Ovary (tissue), 7 donors: ENCODE measurements at regions not wholly inside any gene's neighbourhood (a gene's known extent, or its start where the extent isn't known, plus 50 kb on each side); places are given as distances from the start of the nearest gene placed in this dataset.

Experiments used
- DNase-seq, 5 donors: peaks; one replicate each; pipeline ENCODE4 v3.0.0-alpha.2; 2019 to 2020
- H3K27ac ChIP-seq, 2 donors: fragments of 200-600 bp; one replicate each; pipeline versions ENCODE4 v1.5.1 to v1.8.0; 2019 to 2022
- H3K27me3 ChIP-seq: fragments of 200-600 bp; one replicate; pipeline ENCODE4 v1.8.0; 2022
- H3K36me3 ChIP-seq: fragments of 200-600 bp; sonication (generic); one replicate; pipeline ENCODE4 v1.5.1; 2019
- H3K4me1 ChIP-seq: one replicate; pipeline ENCODE4 v1.8.1; 2013; ENCODE audit warnings: mild to moderate bottlenecking, moderate library complexity; ENCODE audit not compliant: insufficient read depth
- H3K4me3 ChIP-seq: fragments of 200-600 bp; sonication (generic); one replicate; pipeline ENCODE4 v1.5.1; 2017
- H3K9me3 ChIP-seq, 2 donors: fragments of 200-600 bp in 1 of 2; sonication (generic) in 1 of 2; one replicate each; pipeline versions ENCODE4 v1.5.1 to v1.8.1; 2013 to 2019; ENCODE audit warnings: mild to moderate bottlenecking in 1 of 2, moderate library complexity in 1 of 2
- EP300 ChIP-seq: sonication (generic); formaldehyde crosslinking; IDR thresholded peaks from one replicate; pipeline ENCODE4 v1.6.1; 2017; ENCODE audit warnings: antibody characterized with exemption
- POLR2A ChIP-seq: fragments of 450-650 bp; IDR thresholded peaks from one replicate; pipeline ENCODE4 v1.6.1; 2017; ENCODE audit warnings: antibody characterized with exemption, mild to moderate bottlenecking, moderate library complexity
- WGBS, 3 donors: extraction: QIAGEN DNeasy Blood & Tissue Kit in 1 of 3; methylation state at CpG; one replicate each; pipeline versions ENCODE4 v1.1.5 to v1.1.7; 2013 to 2017; 5-methylcytosine and 5-hydroxymethylcytosine counted together
- intact Hi-C, 4 donors: fragments of 100-400 bp; cut with DNase I; formaldehyde crosslinking; loops; one replicate each; pipeline versions ENCODE4 v1.11.0 to v1.15.1; 2022 to 2023
- TF ChIP-seq, protein P1 (sequence below), 3 donors: fragments of 450-650 bp in 2 of 3; fragments of 200-600 bp in 1 of 3; IDR thresholded peaks; one replicate each; pipeline versions ENCODE4 v1.5.1 to v1.8.0; 2016 to 2022; ENCODE audit warnings: antibody characterized with exemption in 3 of 3, mild to moderate bottlenecking in 1 of 3
- donor health status: DM: no; HTN: no; CAD: no; lungs with moderate emphysema.
- donor health status: DM: no; HTN: no; CAD: no.
- donor health status: Bipolar disorder and iron deficiency.
- donor health status: DM: no; HTN: no; CAD: no.
- donor health status: DM: yes; HTN: yes; CAD: no.

DNA sequence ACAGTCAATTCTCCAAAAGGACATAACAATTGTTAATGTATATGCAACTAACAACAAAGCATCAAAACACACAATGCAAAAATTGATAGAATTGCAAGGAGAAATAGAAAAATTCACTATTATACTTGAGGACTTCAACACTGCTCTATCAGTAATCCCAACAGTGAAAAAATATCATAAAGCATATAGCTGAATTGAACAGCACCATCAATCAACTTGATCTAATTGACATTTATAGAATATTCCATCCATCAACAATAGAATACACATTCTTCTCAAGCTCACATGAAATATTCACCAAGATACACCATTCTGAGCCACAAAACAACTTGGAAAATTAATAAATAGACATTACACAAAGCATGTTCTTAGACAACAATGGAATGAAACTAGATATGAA, 60.1 kb upstream of the ASXL3 start:
- Histone ChIP-seq H3K4me3 (no peak overlapping the region), H3K9me3 (no peaks in the 10 kb centered on the region), H3K27me3 (no peaks in the 10 kb centered on the region), H3K4me1 (no peaks in the 10 kb centered on the region), H3K27ac (no peak overlapping the region), H3K36me3 (no peaks in the 10 kb centered on the region)
- no peak for TF ChIP-seq POLR2A
- TF ChIP-seq, protein P1, sequence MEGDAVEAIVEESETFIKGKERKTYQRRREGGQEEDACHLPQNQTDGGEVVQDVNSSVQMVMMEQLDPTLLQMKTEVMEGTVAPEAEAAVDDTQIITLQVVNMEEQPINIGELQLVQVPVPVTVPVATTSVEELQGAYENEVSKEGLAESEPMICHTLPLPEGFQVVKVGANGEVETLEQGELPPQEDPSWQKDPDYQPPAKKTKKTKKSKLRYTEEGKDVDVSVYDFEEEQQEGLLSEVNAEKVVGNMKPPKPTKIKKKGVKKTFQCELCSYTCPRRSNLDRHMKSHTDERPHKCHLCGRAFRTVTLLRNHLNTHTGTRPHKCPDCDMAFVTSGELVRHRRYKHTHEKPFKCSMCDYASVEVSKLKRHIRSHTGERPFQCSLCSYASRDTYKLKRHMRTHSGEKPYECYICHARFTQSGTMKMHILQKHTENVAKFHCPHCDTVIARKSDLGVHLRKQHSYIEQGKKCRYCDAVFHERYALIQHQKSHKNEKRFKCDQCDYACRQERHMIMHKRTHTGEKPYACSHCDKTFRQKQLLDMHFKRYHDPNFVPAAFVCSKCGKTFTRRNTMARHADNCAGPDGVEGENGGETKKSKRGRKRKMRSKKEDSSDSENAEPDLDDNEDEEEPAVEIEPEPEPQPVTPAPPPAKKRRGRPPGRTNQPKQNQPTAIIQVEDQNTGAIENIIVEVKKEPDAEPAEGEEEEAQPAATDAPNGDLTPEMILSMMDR (IDR thresholded peaks at IDR 0.05): no peak
- TF ChIP-seq EP300: no peak
- DNase-seq: no peak
- intact Hi-C loops: no loop called here

DNA sequence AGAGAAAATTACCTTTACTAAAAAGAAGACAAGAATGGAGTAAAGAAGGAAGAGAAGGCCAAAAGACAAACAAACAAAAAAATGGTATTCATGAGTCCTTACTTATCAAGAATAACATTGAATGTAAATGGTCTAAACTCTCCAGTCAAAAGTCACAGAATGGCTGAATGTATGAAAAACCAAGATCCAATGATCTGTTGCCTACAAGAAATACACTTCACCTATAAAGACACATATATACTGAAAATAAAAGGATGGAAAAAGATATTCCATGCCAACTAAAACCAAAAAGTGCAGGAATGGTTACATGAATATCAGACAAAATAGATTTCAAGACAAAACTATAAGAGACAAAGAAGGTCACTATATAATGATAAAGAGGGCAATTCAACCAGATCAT, 65.0 kb upstream of the ASXL3 start:
- Histone ChIP-seq H3K36me3 (no peaks in the 10 kb centered on the region), H3K27me3 (no peaks in the 10 kb centered on the region), H3K4me3 (no peak overlapping the region), H3K9me3 (no peaks in the 10 kb centered on the region), H3K4me1 (no peaks in the 10 kb centered on the region), H3K27ac (no peak overlapping the region)
- intact Hi-C loops: no loop called here
- no peak for DNase-seq
- TF ChIP-seq, protein P1 (IDR thresholded peaks at IDR 0.05): no peak

DNA sequence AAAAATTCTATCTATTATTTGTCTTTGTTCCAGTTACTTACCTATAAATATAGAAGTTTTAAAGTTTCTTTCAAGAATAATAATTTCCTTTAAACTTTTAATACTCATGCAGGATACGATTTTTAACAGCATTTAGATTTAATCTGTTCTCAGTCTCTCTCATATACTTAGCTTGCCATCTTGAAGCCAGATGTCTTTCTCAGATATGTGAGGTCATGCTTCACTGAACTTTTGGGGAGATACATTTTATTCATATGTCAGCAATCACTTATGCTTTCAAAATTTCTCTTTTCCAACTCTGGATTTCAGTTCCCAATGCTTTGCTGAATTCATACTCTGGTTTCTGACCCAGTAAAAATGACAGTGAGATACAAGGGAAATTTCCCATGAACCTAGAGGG, 66.5 kb upstream of the CCDC178 start:
- intact Hi-C loops: no loop called here
- TF ChIP-seq, protein P1 (IDR thresholded peaks at IDR 0.05): no peak
- TF ChIP-seq EP300: no peak
- TF ChIP-seq POLR2A: no peak
- 65 to 82% (median 70%) methylated on average over 1 of the region's 1 CpG for WGBS, 3 donors
- no peaks in the 10 kb centered on the region for H3K4me1 ChIP-seq
- H3K36me3 ChIP-seq: no peaks in the 10 kb centered on the region
- no peaks in the 10 kb centered on the region for H3K9me3 ChIP-seq
- H3K27me3 ChIP-seq: no peaks in the 10 kb centered on the region
- no peak for DNase-seq
- no peak overlapping the region for H3K4me3 ChIP-seq
- no peak overlapping the region for H3K27ac ChIP-seq

DNA sequence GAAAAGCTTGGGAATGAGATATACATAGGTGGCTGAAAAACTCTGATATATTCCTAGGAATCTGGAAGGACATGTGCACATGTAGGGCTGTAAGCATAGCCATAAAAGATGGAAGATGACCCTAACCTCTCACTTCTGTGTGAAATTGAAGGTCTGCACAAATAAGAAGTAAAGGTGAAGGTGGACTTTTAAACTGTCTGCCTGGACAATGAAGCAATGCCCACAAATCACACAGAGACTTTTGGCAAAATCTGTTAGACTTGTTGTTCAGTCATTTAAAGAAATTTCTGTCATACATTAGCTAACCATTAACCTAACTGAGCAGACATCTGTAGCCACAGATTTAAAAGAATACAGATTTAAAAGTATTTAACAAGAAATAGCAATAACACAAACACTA, 65.3 kb upstream of the CCDC178 start:
- Histone ChIP-seq H3K4me1 (no peaks in the 10 kb centered on the region), H3K27ac (no peak overlapping the region), H3K27me3 (no peaks in the 10 kb centered on the region), H3K9me3 (no peaks in the 10 kb centered on the region), H3K4me3 (no peak overlapping the region), H3K36me3 (no peaks in the 10 kb centered on the region)
- DNase-seq: no peak
- intact Hi-C loops: no loop called here
- TF ChIP-seq POLR2A (no peak), EP300 (no peak)
- TF ChIP-seq, protein P1 (IDR thresholded peaks at IDR 0.05): no peak

DNA sequence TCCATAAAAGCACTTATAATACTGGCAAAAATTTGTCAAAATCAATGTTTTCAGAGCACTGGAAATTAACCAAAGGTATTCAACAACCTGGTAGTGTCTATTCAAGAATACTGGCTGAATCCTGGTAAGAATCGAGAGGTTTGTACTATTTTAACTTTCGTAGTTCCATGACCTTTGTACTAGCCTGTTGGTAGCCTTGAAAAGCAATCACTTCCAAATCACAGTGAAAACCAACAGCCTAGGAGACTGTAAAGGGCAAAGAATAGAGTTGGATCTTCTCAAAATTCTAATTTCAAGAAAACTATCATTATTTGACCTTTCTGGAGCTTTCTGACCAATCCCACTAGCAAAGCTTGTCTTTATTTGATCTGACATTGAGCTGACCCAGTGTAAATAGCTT, 64.8 kb upstream of the CCDC178 start:
- Histone ChIP-seq H3K36me3 (no peaks in the 10 kb centered on the region), H3K27ac (no peak overlapping the region), H3K4me1 (no peaks in the 10 kb centered on the region), H3K4me3 (no peak overlapping the region), H3K9me3 (no peaks in the 10 kb centered on the region), H3K27me3 (no peaks in the 10 kb centered on the region)
- no peak for DNase-seq
- TF ChIP-seq EP300 (no peak), POLR2A (no peak)
- TF ChIP-seq, protein P1 (IDR thresholded peaks at IDR 0.05): no peak
- intact Hi-C loops: no loop called here
- WGBS, 3 donors: 91 to 100% (median 96%) methylated on average over 2 of the region's 2 CpGs
